Caco-2 (cell line): ENCODE measurements at regions not wholly inside any gene's neighbourhood (a gene's known extent, or its start where the extent isn't known, plus 50 kb on each side); places are given as distances from the start of the nearest gene placed in this dataset.

Source experiments
- BruUV-seq: library from RNA; stranded (reverse); fragments of 400-500 nt; replicated peaks from 2 replicates; lab custom pipeline; 2021; lab: Mats Ljungman, UMichigan
- CTCF ChIA-PET: fragments of 300-600 bp; sonication (Branson Sonifier 250); formaldehyde crosslinking; loops from one replicate; lab custom pipeline; 2022; ENCODE audit warnings: antibody characterized with exemption; lab: Charles Lee
- POLR2A ChIA-PET: fragments of 300-600 bp; sonication (Branson Sonifier 250); formaldehyde crosslinking; loops from one replicate; lab custom pipeline; 2022; ENCODE audit warnings: antibody characterized with exemption; lab: Charles Lee
- DNase-seq, 2 experiments: peaks; one replicate each; pipeline versions ENCODE4 v3.0.0 to v3.0.0-alpha.2; 2020 to 2022
- H3K27me3 ChIP-seq: replicated peaks from 2 replicates; pipeline ENCODE4 v1.6.0; 2011; ENCODE audit warnings: low read length; ENCODE audit not compliant: control insufficient read depth, insufficient read depth
- H3K36me3 ChIP-seq: 2 replicates; pipeline ENCODE4 v1.5.1; 2011; ENCODE audit warnings: low read length; ENCODE audit not compliant: control insufficient read depth, insufficient read depth
- H3K4me1 ChIP-seq: fragments of 250-450 bp; sonication (Bioruptor Pico); 2 replicates; pipeline ENCODE4 v1.5.1; 2020; ENCODE audit warnings: mild to moderate bottlenecking
- H3K4me3 ChIP-seq: 2 replicates; pipeline ENCODE4 v1.5.1; 2011; ENCODE audit warnings: low read depth, mild to moderate bottlenecking, control low read depth, low read length
- H3K9me3 ChIP-seq: fragments of 250-450 bp; sonication (Bioruptor Pico); 2 replicates; pipeline ENCODE4 v1.5.1; 2020; ENCODE audit warnings: mild to moderate bottlenecking, moderate library complexity
- H3K27ac Mint-ChIP-seq: one replicate; pipeline ENCODE4 v1.8.0; 2022; ENCODE audit warnings: mixed read lengths; ENCODE audit not compliant: unreplicated experiment
- H3K27me3 Mint-ChIP-seq: one replicate; pipeline ENCODE4 v1.8.0; 2022; ENCODE audit warnings: mixed read lengths; ENCODE audit not compliant: insufficient read depth, unreplicated experiment
- H3K36me3 Mint-ChIP-seq: one replicate; pipeline ENCODE4 v1.8.0; 2022; ENCODE audit warnings: mild to moderate bottlenecking, mixed read lengths; ENCODE audit not compliant: insufficient read depth, unreplicated experiment
- H3K4me1 Mint-ChIP-seq: one replicate; pipeline ENCODE4 v1.8.0; 2022; ENCODE audit warnings: low read depth, mixed read lengths; ENCODE audit not compliant: unreplicated experiment
- H3K4me3 Mint-ChIP-seq: one replicate; pipeline ENCODE4 v1.8.0; 2022; ENCODE audit warnings: mild to moderate bottlenecking, moderate library complexity, mixed read lengths; ENCODE audit not compliant: unreplicated experiment
- H3K9me3 Mint-ChIP-seq: one replicate; pipeline ENCODE4 v1.8.0; 2022; ENCODE audit warnings: mixed read lengths; ENCODE audit not compliant: unreplicated experiment
- CTCF ChIP-seq, 2 experiments: fragments of 200-600 bp in 1 of 2; IDR thresholded peaks; 1 replicate in 1 of 2; 2 replicates in 1 of 2; pipeline versions ENCODE4 v1.5.1 to v1.8.0; 2011 to 2022; ENCODE audit warnings: antibody characterized with exemption in 1 of 2, control low read depth in 1 of 2, inconsistent platforms in 1 of 2, low read depth in 1 of 2, low read length in 1 of 2, mild to moderate bottlenecking in 1 of 2, moderate library complexity in 1 of 2; ENCODE audit not compliant: insufficient read depth in 1 of 2, severe bottlenecking in 1 of 2, unreplicated experiment in 1 of 2
- intact Hi-C: fragments of 100-400 bp; cut with micrococcal nuclease; formaldehyde crosslinking; loops from one replicate; pipeline ENCODE4 v1.10.0; 2022; ENCODE audit not compliant: unreplicated experiment

- DNase-seq = no peak
- Mint-ChIP-seq H3K27ac (no peak overlapping the region), H3K36me3 (no peaks in the 10 kb centered on the region), H3K9me3 (no peaks in the 10 kb centered on the region), H3K27me3 (peaks cover 12% of the 10 kb centered on the region), H3K4me3 (no peak overlapping the region), H3K4me1 (no peaks in the 10 kb centered on the region)
- Histone ChIP-seq H3K27me3 (no peaks in the 10 kb centered on the region), H3K36me3 (no peaks in the 10 kb centered on the region), H3K4me3 (no peak overlapping the region), H3K4me1 (no peaks in the 10 kb centered on the region), H3K9me3 (no peaks in the 10 kb centered on the region)
- ChIA-PET CTCF (interaction anchor here (1.0 kb wide), 1 partner anchor 199 kb away, joined by 3 read pairs; no protein-coding TSS in a partner anchor), POLR2A (no interaction called here)
- no TSS peak for BruUV-seq
- intact Hi-C loops = no loop called here
- no peak for TF ChIP-seq CTCF (IDR thresholded peaks at IDR 0.05; ENCODE audit: insufficient read depth in 1 of 2, low read depth in 1 of 2, low read length in 1 of 2, severe bottlenecking in 1 of 2, unreplicated experiment in 1 of 2)
These were observed 275.8 kb upstream of the ADRA1B start for GRCh38 chr5:159640446-159640845.

DNA sequence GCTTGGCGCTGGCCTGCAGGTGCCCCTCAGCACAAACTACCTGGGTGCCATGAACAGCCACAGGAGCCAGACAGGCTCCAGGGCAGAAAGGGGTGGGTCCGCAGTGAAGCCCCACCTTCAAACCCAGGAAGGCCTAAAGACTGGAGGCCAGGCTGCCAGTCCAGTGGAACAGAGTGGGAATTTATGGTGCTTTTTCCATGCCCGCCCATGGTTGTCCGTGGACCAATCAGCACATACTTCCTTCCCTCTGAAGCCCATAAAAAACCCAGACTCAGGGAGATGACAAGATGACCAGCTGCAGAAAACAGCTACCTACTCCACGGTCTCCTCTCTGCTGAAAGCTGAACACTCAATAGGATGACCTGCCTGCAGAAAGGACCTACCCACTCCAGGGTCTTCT, 275.4 kb upstream of the ADRA1B start:
- intact Hi-C loops = no loop called here

GRCh38 chr5:159641371-159642039, 274.8 kb upstream of the ADRA1B start:
- no TSS peak for BruUV-seq
- intact Hi-C loops = no loop called here

More for the DNA sequence above, 275.4 kb upstream of the ADRA1B start:
- Mint-ChIP-seq H3K27ac (no peak overlapping the region), H3K27me3 (peaks cover 9% of the 10 kb centered on the region), H3K9me3 (no peaks in the 10 kb centered on the region), H3K36me3 (no peaks in the 10 kb centered on the region), H3K4me3 (no peak overlapping the region), H3K4me1 (no peaks in the 10 kb centered on the region)
- no peak for DNase-seq
- no peaks in the 10 kb centered on the region for H3K27me3 ChIP-seq
- no peak overlapping the region for H3K4me3 ChIP-seq
- no peaks in the 10 kb centered on the region for H3K4me1 ChIP-seq
- no peaks in the 10 kb centered on the region for H3K36me3 ChIP-seq
- H3K9me3 ChIP-seq = no peaks in the 10 kb centered on the region
- POLR2A ChIA-PET = no interaction called here
- TF ChIP-seq CTCF (IDR thresholded peaks at IDR 0.05; ENCODE audit: insufficient read depth in 1 of 2, low read depth in 1 of 2, low read length in 1 of 2, severe bottlenecking in 1 of 2, unreplicated experiment in 1 of 2) = no peak
- no TSS peak for BruUV-seq
- CTCF ChIA-PET = interaction anchor here (1.0 kb wide), 1 partner anchor 199 kb away, joined by 3 read pairs; no protein-coding TSS in a partner anchor

More at GRCh38 chr5:159641371-159642039, 274.8 kb upstream of the ADRA1B start:
- ChIA-PET CTCF (no interaction called here), POLR2A (no interaction called here)
- Mint-ChIP-seq H3K9me3 (no peaks in the 10 kb centered on the region), H3K36me3 (no peaks in the 10 kb centered on the region), H3K27me3 (peaks cover 10% of the 10 kb centered on the region), H3K4me3 (no peak overlapping the region), H3K27ac (no peak overlapping the region), H3K4me1 (no peaks in the 10 kb centered on the region)
- Histone ChIP-seq H3K36me3 (no peaks in the 10 kb centered on the region), H3K4me1 (no peaks in the 10 kb centered on the region), H3K4me3 (no peak overlapping the region), H3K9me3 (no peaks in the 10 kb centered on the region), H3K27me3 (no peaks in the 10 kb centered on the region)
- TF ChIP-seq CTCF (IDR thresholded peaks at IDR 0.05; ENCODE audit: insufficient read depth in 1 of 2, low read depth in 1 of 2, low read length in 1 of 2, severe bottlenecking in 1 of 2, unreplicated experiment in 1 of 2) = no peak
- DNase-seq = no peak
